HEK293 (cell line): ENCODE measurements at regions not wholly inside any gene's neighbourhood (a gene's known extent, or its start where the extent isn't known, plus 50 kb on each side); places are given as distances from the start of the nearest gene placed in this dataset.

Source experiments
- YY1 ChIP-seq: fragments of 450-650 bp; formaldehyde crosslinking; IDR thresholded peaks from 2 replicates; pipeline ENCODE4 v1.5.1; 2018; ENCODE audit warnings: missing biosample characterization, missing genetic modification characterization
- ZNF266 ChIP-seq: fragments of 450-650 bp; formaldehyde crosslinking; IDR thresholded peaks from 2 replicates; pipeline ENCODE4 v1.5.1; 2016; ENCODE audit warnings: missing biosample characterization, missing genetic modification characterization, low read depth
- ZNF530 ChIP-seq: fragments of 450-650 bp; formaldehyde crosslinking; IDR thresholded peaks from 2 replicates; pipeline ENCODE4 v1.5.1; 2016; ENCODE audit warnings: low read depth, missing biosample characterization, missing genetic modification characterization
- TF ChIP-seq, protein P1 (sequence below): fragments of 450-650 bp; formaldehyde crosslinking; IDR thresholded peaks from 2 replicates; pipeline ENCODE4 v1.5.1; 2016; ENCODE audit warnings: missing biosample characterization, missing genetic modification characterization
- TF ChIP-seq, protein P2 (sequence below): fragments of 450-650 bp; formaldehyde crosslinking; IDR thresholded peaks from 2 replicates; pipeline ENCODE4 v1.5.1; 2016; ENCODE audit warnings: missing biosample characterization, missing genetic modification characterization

DNA sequence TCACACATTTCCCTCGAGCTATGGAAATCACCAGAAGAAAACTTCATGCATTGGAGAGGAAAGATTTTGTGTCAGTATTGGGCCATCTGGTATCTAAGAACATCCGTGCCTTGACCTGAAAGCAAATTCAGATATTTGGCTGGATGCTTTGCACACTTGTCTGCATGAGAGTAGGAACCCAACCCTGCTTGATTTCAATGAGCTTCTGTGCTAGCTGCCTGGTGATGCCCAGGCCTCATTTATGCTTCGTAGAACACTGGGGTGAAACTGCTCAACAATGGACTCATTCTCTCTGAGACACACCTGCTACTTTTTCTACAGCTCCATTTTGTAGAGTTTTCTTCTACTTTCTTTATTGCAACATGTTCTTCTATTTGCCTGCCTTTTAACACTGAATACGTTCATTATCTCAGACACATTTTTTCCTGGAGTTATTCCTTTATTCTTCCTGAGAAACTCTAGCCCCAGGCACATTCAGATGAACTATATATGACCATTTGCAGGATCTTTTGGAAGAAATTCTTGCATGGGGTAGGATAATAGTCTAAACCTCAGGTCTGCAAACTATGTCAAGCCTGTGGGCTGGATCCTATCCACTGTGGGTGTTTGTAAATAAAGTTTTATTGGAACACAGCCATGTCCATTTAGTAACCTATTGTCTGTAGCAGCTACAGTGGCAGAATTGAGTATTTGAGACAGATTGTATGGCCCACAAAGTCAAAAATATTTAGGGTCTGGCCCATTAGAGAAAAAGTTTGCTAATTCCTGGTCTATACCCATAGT lies 83.8 kb upstream of the CLCN4 start:
- TF ChIP-seq, protein P1, sequence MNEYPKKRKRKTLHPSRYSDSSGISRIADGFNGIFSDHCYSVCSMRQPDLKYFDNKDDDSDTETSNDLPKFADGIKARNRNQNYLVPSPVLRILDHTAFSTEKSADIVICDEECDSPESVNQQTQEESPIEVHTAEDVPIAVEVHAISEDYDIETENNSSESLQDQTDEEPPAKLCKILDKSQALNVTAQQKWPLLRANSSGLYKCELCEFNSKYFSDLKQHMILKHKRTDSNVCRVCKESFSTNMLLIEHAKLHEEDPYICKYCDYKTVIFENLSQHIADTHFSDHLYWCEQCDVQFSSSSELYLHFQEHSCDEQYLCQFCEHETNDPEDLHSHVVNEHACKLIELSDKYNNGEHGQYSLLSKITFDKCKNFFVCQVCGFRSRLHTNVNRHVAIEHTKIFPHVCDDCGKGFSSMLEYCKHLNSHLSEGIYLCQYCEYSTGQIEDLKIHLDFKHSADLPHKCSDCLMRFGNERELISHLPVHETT (tag by site-specific recombination): no peak
- TF ChIP-seq, protein P2, sequence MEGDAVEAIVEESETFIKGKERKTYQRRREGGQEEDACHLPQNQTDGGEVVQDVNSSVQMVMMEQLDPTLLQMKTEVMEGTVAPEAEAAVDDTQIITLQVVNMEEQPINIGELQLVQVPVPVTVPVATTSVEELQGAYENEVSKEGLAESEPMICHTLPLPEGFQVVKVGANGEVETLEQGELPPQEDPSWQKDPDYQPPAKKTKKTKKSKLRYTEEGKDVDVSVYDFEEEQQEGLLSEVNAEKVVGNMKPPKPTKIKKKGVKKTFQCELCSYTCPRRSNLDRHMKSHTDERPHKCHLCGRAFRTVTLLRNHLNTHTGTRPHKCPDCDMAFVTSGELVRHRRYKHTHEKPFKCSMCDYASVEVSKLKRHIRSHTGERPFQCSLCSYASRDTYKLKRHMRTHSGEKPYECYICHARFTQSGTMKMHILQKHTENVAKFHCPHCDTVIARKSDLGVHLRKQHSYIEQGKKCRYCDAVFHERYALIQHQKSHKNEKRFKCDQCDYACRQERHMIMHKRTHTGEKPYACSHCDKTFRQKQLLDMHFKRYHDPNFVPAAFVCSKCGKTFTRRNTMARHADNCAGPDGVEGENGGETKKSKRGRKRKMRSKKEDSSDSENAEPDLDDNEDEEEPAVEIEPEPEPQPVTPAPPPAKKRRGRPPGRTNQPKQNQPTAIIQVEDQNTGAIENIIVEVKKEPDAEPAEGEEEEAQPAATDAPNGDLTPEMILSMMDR (tag by site-specific recombination): no peak
- TF ChIP-seq YY1 (no peak), ZNF266 (tag by site-specific recombination) (no peak), ZNF530 (tag by site-specific recombination) (no peak)
